ENCODE measurements at regions not wholly inside any gene's neighbourhood (a gene's known extent, or its start where the extent isn't known, plus 50 kb on each side); places are given as distances from the start of the nearest gene placed in this dataset.

GRCh38 chr5:24290536-24290935, 354.2 kb downstream of the CDH10 start:
- Histone ChIP-seq H3K27ac (ENCODE audit: insufficient read depth, low read length) (no peak overlapping the region), H4K20me1 (ENCODE audit: control insufficient read depth, extremely low read depth, insufficient read depth, low read length) (no peaks in the 10 kb centered on the region), H3K27me3 (ENCODE audit: control insufficient read depth, insufficient read depth, low read length) (no peaks in the 10 kb centered on the region), H3K9me3 (ENCODE audit: control insufficient read depth, insufficient read depth, low read depth, low read length) (no peaks in the 10 kb centered on the region), H2AFZ (ENCODE audit: low read length) (no peak overlapping the region), H3K79me2 (ENCODE audit: control insufficient read depth, insufficient read depth, low read length) (no peaks in the 10 kb centered on the region), H3K4me1 (ENCODE audit: control insufficient read depth, extremely low read depth, insufficient read depth, low read length) (no peaks in the 10 kb centered on the region), H3K36me3 (ENCODE audit: control insufficient read depth, insufficient read depth, low read length) (no peaks in the 10 kb centered on the region), H3K4me2 (ENCODE audit: extremely low read depth, insufficient read depth, low read length) (no peak overlapping the region), H3K9ac (ENCODE audit: insufficient read depth, low read length) (no peak overlapping the region), H3K4me3 (replicated peaks in 1 of 4; ENCODE audit: control extremely low read depth in 1 of 4, insufficient read depth in 1 of 4, low read depth in 3 of 4, low read length in 4 of 4) (no peak overlapping the region)
- DNase-seq (ENCODE audit: low read depth in 2 of 2): no peak
- TF ChIP-seq EZH2 (IDR thresholded peaks at IDR 0.05; ENCODE audit: low read length, missing control alignments): no peak
- TF ChIP-seq CTCF (conservative IDR thresholded peaks at IDR 0.05 in 1 of 2, IDR thresholded peaks at IDR 0.05 in 1 of 2; ENCODE audit: low read depth in 1 of 2, low read length in 2 of 2): no peak

- no peaks in the 10 kb centered on the region for H3K9me3 ChIP-seq (ENCODE audit: control insufficient read depth, insufficient read depth, low read depth, low read length)
- no peak overlapping the region for H2AFZ ChIP-seq (ENCODE audit: low read length)
- no peaks in the 10 kb centered on the region for H3K27me3 ChIP-seq (ENCODE audit: control insufficient read depth, insufficient read depth, low read length)
- no peaks in the 10 kb centered on the region for H3K36me3 ChIP-seq (ENCODE audit: control insufficient read depth, insufficient read depth, low read length)
- DNase-seq (ENCODE audit: low read depth in 2 of 2): no peak
- H3K4me3 ChIP-seq (replicated peaks in 1 of 4; ENCODE audit: control extremely low read depth in 1 of 4, insufficient read depth in 1 of 4, low read depth in 3 of 4, low read length in 4 of 4): no peak overlapping the region
- no peak overlapping the region for H3K4me2 ChIP-seq (ENCODE audit: extremely low read depth, insufficient read depth, low read length)
- H3K27ac ChIP-seq (ENCODE audit: insufficient read depth, low read length): no peak overlapping the region
- H4K20me1 ChIP-seq (ENCODE audit: control insufficient read depth, extremely low read depth, insufficient read depth, low read length): no peaks in the 10 kb centered on the region
- no peaks in the 10 kb centered on the region for H3K79me2 ChIP-seq (ENCODE audit: control insufficient read depth, insufficient read depth, low read length)
- TF ChIP-seq CTCF (conservative IDR thresholded peaks at IDR 0.05 in 1 of 2, IDR thresholded peaks at IDR 0.05 in 1 of 2; ENCODE audit: low read depth in 1 of 2, low read length in 2 of 2) (no peak), EZH2 (IDR thresholded peaks at IDR 0.05; ENCODE audit: low read length, missing control alignments) (no peak)
- H3K9ac ChIP-seq (ENCODE audit: insufficient read depth, low read length): no peak overlapping the region
- H3K4me1 ChIP-seq (ENCODE audit: control insufficient read depth, extremely low read depth, insufficient read depth, low read length): no peaks in the 10 kb centered on the region
These were observed 352.9 kb downstream of the CDH10 start for GRCh38 chr5:24291916-24292315.

GRCh38 chr5:24294333-24294732, 350.4 kb downstream of the CDH10 start:
- no peak for DNase-seq (ENCODE audit: low read depth in 2 of 2)
- Histone ChIP-seq H4K20me1 (ENCODE audit: control insufficient read depth, extremely low read depth, insufficient read depth, low read length) (no peaks in the 10 kb centered on the region), H3K27ac (ENCODE audit: insufficient read depth, low read length) (no peak overlapping the region), H3K9ac (ENCODE audit: insufficient read depth, low read length) (no peak overlapping the region), H3K4me1 (ENCODE audit: control insufficient read depth, extremely low read depth, insufficient read depth, low read length) (no peaks in the 10 kb centered on the region), H3K9me3 (ENCODE audit: control insufficient read depth, insufficient read depth, low read depth, low read length) (no peaks in the 10 kb centered on the region), H3K4me3 (replicated peaks in 1 of 4; ENCODE audit: control extremely low read depth in 1 of 4, insufficient read depth in 1 of 4, low read depth in 3 of 4, low read length in 4 of 4) (no peak overlapping the region), H3K4me2 (ENCODE audit: extremely low read depth, insufficient read depth, low read length) (no peak overlapping the region), H3K79me2 (ENCODE audit: control insufficient read depth, insufficient read depth, low read length) (no peaks in the 10 kb centered on the region), H2AFZ (ENCODE audit: low read length) (no peak overlapping the region), H3K27me3 (ENCODE audit: control insufficient read depth, insufficient read depth, low read length) (no peaks in the 10 kb centered on the region), H3K36me3 (ENCODE audit: control insufficient read depth, insufficient read depth, low read length) (no peaks in the 10 kb centered on the region)
- TF ChIP-seq EZH2 (IDR thresholded peaks at IDR 0.05; ENCODE audit: low read length, missing control alignments): no peak
- no peak for TF ChIP-seq CTCF (conservative IDR thresholded peaks at IDR 0.05 in 1 of 2, IDR thresholded peaks at IDR 0.05 in 1 of 2; ENCODE audit: low read depth in 1 of 2, low read length in 2 of 2)

Data from fibroblast of lung (primary cell).